ENCODE measurements at regions not wholly inside any gene's neighbourhood (a gene's known extent, or its start where the extent isn't known, plus 50 kb on each side); places are given as distances from the start of the nearest gene placed in this dataset.

GRCh38 chr3:159586571-159587202, 401.9 kb upstream of the IL12A start:
- TF ChIP-seq POLR2A (IDR thresholded peaks at IDR 0.05; ENCODE audit: low read length) (no peak), GATA1 (IDR thresholded peaks at IDR 0.05; ENCODE audit: low read depth, low read length) (no peak)

Measured in erythroblast (primary cell).